LoVo (cell line): ENCODE measurements at regions not wholly inside any gene's neighbourhood (a gene's known extent, or its start where the extent isn't known, plus 50 kb on each side); places are given as distances from the start of the nearest gene placed in this dataset.
"Not testable (repeated sequence)": the region's sequence is repeated elsewhere in the genome, so short reads cannot be mapped to it uniquely, and the experiment has no call there.

Experiments
- DNase-seq: peaks from one replicate; pipeline ENCODE4 v3.0.0-alpha.2; 2016; ENCODE audit warnings: low spot score

DNA sequence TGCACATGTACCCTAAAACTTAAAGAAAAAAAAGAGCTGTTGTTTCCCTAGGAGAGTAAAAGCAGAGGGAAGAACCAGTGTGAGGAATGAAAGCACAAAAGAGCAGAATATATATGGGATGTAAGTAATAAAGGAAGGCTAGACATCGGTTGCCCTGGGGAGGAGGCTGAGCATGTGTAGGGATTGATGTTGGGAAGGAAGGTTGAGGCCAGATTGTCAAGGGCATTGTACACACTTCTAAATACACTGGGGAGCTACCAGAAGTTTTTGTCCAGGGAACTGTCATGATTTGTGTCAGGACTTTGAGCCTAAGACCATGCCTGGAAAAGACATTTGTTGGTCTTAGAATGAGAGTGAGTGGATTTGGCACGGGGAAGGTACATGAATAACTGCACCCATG is 467.1 kb downstream of the GPAT3 start:
- no peak for DNase-seq

DNA sequence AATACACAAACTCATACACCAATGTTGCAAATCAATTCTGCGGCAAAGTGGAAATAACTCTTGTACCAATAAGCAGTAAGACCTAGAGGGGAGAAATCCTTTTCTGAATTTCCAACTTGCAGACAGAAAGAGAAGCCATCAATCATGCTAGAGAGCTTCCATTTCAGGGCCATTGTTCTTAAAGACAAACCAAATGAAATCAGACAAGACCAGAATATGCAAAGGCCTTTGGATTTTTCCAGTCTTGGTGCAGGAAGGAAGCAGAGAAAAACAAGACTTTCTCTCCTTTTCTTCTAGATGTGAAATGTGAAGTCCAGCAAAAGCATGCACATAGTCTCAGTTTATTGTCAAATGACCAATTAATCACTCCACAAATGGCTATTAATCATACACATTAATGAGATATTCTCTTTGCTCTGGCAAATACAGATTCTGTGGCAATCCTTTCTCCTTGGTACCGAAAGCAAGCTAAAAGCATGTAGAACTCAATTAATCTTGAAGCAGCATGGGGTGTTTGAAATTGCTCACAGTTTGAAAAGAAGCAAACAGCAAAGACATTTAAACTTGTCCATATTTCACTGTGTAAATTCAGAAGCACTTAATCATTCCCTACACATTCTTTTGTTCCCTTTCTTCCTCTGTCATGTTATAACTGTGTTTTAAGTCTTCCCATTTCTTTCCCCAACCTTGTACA is 466.1 kb downstream of the GPAT3 start:
- no peak for DNase-seq

GRCh38 chr4:83996254-83996653 is 460.3 kb downstream of the GPAT3 start:
- no peak for DNase-seq

- no peak for DNase-seq
Measured at GRCh38 chr4:83993774-83994173, 457.9 kb downstream of the GPAT3 start.

DNA sequence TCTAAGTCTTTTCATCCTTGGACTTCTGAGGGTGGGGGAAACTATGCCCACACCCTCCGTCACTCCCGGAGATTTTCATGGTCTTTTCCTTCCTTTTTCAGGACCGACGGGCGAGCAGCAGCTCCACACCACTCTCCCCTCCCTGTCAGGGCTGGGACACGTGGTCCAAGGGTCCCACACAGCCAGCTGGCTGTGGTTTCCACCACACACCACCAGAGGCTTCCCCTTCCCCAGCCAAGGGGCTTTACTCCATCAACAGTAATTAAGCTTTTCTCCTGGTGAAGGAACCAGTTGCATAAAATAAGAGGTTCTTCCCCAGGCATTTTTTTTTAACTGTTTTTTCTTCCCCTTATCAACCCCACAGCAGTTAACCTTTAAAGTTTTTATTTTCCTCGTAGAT is 453.9 kb downstream of the GPAT3 start:
- no peak for DNase-seq

GRCh38 chr4:83981156-83981555 is 445.2 kb downstream of the GPAT3 start:
- no peak for DNase-seq

DNA sequence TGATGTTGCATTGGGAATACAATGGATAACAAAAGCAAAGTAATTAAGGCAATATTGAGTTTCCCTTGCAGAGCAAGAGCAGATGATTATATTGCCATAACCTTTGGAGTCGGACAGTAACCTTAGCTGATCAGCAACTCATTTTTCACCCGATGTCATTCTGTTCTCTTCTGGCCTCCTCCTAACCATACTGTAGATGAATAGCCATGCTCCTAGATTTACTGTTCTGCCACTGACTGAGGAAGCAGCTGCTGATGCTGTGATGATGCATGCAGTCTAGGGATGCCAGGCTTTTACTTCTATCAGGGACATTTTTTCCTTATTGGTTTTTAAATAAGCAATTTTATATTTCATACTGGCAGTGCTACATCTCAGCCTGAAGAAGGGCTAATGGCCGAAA is 443.9 kb downstream of the GPAT3 start:
- DNase-seq, result no peak

- no peak for DNase-seq
Measured at GRCh38 chr4:83974111-83974780, 438.3 kb downstream of the GPAT3 start.

- no peak for DNase-seq
Measured at GRCh38 chr4:83964996-83965541, 429.2 kb downstream of the GPAT3 start.

- no peak for DNase-seq
Measured at GRCh38 chr4:83962492-83962891, 426.6 kb downstream of the GPAT3 start.

- DNase-seq, result no peak
Measured at GRCh38 chr4:83961575-83961974, 425.7 kb downstream of the GPAT3 start.

DNA sequence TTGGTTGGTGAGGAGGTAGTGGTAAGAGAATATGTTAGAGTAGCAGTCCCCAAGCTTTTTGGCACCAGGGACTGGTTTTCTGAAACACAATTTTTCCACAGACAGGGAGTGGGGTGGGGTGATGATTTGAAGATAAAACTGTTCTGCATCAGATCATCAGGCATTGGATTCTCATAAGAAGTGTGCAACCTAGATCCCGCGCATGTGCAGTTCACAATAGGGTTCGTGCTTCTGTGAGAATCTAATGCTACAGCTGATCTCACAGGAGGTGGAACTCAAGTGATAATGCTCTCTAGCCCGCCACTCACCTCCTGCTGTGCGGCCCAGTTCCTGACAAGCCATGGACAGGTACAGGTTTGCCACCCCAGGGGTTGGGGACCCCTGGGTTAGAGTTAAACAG is 423.3 kb downstream of the GPAT3 start:
- DNase-seq, result no peak

- no peak for DNase-seq
Measured at GRCh38 chr4:83947830-83948193, 411.9 kb downstream of the GPAT3 start.

DNA sequence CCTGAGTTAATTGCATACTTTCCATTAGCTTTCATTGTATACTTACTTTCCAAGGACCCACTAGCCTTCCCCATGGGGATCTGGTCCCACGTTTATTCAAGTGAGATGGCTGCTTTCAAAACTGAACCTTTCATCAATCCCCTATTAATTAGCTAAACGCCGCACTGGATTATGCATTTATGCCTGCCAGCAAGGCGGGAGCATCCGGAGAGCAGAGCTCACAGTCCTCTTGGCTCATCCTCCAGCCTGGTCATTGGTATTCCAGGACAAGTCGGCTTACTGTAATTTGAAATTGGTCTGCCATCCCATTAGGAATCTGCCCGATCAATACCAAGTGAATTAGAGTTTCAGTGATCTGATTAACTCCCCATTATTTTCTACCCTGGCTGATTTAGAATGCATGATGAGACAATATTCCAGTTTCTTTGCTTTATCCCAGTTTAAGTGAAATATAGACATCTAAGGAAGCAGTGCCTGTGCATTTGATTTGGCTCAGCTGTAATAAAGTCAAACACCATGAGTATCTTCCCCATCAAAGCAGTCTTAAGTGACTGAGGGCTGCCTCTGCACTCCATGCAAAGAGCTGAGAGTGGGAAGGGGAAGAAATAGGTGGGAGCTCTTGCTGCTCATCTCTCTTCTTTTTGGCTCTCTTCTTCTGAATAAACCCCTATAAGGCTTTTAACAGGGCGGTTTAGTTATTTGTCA is 411.4 kb downstream of the GPAT3 start:
- DNase-seq, result no peak

DNA sequence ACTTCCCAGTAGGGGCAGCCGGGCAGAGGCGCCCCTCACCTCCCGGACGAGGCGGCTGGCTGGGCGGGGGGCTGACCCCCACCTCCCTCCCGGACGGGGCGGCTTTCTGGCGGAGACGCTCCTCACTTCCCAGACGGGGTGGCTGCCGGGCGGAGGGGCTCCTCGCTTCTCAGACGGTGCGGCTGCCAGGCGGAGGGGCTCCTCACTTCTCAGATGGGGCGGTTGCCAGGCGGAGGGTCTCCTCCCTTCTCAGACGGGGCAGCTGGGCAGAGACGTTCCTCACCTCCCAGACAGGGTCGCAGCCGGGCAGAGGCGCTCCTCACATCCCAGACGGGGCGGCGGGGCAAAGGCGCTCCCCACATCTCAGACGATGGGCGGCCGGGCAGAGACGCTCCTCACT is 407.8 kb downstream of the GPAT3 start:
- not testable (repeated sequence) for DNase-seq

DNA sequence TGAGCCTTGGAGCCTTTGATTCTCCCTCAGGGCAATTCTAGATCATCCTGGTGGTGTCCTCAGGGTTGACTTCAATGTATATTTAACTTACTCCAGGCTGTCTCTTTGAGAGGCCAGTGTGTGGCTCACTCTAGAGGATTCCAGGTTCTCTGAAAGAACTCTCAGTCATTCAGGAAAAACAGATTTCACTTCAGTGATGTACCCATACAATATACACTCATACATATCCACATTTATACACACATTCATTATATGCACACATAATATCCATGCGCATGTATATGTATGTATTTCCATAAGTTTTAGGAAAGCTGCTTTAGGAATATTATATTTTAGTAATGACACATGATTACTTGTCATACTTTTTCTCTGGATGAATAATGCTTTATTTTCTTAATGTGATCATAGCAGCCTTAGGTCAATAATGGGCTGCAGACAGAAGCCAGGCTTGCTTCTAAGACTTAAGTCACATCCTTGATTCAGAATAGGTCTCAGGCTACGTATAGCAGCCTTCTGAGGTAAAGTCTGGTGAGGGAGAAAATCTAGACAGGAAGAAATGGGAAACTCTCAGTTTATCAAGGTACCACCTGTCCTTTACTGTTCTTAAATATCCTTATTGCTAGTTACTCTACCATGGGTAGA is 397.0 kb downstream of the GPAT3 start:
- no peak for DNase-seq

- DNase-seq, result no peak
Measured at GRCh38 chr4:83931659-83932438, 395.9 kb downstream of the GPAT3 start.

- no peak for DNase-seq
Measured at GRCh38 chr4:83929550-83929949, 393.6 kb downstream of the GPAT3 start.

GRCh38 chr4:83926950-83927349 is 391.0 kb downstream of the GPAT3 start:
- DNase-seq, result no peak

DNA sequence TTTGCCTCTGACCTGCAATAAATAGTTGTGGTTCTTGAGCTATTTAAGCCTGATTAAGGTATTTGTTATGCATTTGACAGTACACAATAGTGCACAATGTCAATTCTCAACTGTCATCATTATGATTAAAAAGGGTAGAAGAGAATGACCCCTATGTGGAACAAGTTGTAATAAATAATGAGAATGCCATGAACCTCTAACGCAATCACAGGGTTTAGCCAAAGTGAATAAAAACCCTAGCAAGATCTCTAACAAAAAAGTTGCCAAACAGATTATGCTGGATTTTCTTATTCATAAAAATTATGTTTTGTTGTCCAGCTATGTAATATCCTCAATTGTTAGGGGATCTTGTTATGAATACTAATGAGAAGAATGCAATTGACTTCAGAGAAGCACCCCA is 387.4 kb downstream of the GPAT3 start:
- DNase-seq, result no peak

DNA sequence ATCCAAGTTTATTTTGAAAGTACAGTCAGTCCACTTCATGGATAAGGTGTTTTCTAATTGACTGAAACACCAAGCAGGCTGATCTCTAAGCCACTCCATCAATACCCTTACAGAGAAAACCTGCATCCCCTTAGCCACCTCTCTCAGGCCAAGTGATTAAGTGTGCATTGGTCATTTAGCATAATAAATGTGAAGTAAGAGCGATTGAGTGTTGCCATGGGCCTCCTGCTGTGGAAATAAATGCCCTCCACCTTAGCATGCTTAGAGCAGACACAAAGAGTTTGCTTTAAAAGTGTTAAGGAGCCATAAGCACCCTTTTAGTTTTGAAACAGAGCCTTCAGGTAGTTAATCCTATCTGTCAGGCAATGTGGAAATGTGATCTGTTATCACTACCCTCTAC is 386.5 kb downstream of the GPAT3 start:
- no peak for DNase-seq

- DNase-seq, result no peak
Measured at GRCh38 chr4:83921124-83921523, 385.2 kb downstream of the GPAT3 start.
